Tibial artery (tissue), 4 donors: ENCODE measurements at regions not wholly inside any gene's neighbourhood (a gene's known extent, or its start where the extent isn't known, plus 50 kb on each side); places are given as distances from the start of the nearest gene placed in this dataset.
"Not testable (repeated sequence)": the region's sequence is repeated elsewhere in the genome, so short reads cannot be mapped to it uniquely, and the experiment has no call there.

Source experiments
- DNase-seq, 2 donors: peaks; one replicate each; pipeline ENCODE4 v3.0.0-alpha.2; 2019
- H3K27ac ChIP-seq, 2 donors: fragments of 200-600 bp; sonication (generic) in 1 of 2; 1 replicate in 1 of 2; 2 replicates in 1 of 2; pipeline ENCODE4 v1.5.1; 2018 to 2019; ENCODE audit warnings: mild to moderate bottlenecking in 1 of 2
- H3K27me3 ChIP-seq, 2 donors: fragments of 200-600 bp; sonication (generic) in 1 of 2; one replicate each; pipeline versions ENCODE4 v1.5.1 to v1.6.0; 2016 to 2019
- H3K36me3 ChIP-seq, 3 donors: fragments of 200-600 bp; sonication (generic) in 2 of 3; one replicate each; pipeline ENCODE4 v1.5.1; 2016 to 2019; ENCODE audit warnings: mild to moderate bottlenecking in 2 of 3
- H3K4me1 ChIP-seq, 4 donors: fragments of 200-600 bp; sonication (generic) in 2 of 4; 1 replicate in 3 of 4; 2 replicates in 1 of 4; pipeline ENCODE4 v1.5.1; 2016 to 2019
- H3K4me3 ChIP-seq, 2 donors: fragments of 200-600 bp; sonication (generic) in 1 of 2; 1 replicate in 1 of 2; 2 replicates in 1 of 2; pipeline ENCODE4 v1.5.1; 2018 to 2019; ENCODE audit warnings: mild to moderate bottlenecking in 2 of 2
- H3K9me3 ChIP-seq, 3 donors: fragments of 200-600 bp; sonication (generic) in 1 of 3; one replicate each; pipeline ENCODE4 v1.5.1; 2016 to 2019
- intact Hi-C: fragments of 100-400 bp; cut with DNase I; formaldehyde crosslinking; loops from one replicate; pipeline ENCODE4 v1.15.0; 2023; ENCODE audit warnings: low total_unique reads
- TF ChIP-seq, protein P1 (sequence below), 2 experiments: fragments of 200-600 bp in 1 of 2; fragments of 450-650 bp in 1 of 2; IDR thresholded peaks; one replicate each; pipeline ENCODE4 v1.5.1; 2017 to 2019; ENCODE audit warnings: antibody characterized with exemption in 2 of 2, mild to moderate bottlenecking in 1 of 2, moderate library complexity in 1 of 2

DNA sequence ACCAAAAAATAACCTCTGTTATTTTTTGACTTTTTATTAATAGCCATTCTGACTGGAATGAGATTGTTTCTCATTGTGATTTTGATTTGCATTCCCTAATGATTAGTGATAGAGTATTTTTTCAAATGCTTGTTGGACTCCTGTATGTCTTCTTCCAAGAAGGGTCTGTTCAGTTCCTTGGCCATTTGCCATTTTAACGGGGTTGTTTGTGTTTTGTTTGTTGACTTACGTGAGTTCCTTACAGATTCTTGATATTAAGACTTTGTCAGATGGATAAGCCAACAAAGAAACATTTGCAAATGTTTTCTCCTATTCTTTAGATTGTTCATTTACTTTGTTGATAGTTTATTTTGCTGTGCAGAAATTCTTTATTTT lies 651.6 kb upstream of the LRFN5 start:
- TF ChIP-seq, protein P1, sequence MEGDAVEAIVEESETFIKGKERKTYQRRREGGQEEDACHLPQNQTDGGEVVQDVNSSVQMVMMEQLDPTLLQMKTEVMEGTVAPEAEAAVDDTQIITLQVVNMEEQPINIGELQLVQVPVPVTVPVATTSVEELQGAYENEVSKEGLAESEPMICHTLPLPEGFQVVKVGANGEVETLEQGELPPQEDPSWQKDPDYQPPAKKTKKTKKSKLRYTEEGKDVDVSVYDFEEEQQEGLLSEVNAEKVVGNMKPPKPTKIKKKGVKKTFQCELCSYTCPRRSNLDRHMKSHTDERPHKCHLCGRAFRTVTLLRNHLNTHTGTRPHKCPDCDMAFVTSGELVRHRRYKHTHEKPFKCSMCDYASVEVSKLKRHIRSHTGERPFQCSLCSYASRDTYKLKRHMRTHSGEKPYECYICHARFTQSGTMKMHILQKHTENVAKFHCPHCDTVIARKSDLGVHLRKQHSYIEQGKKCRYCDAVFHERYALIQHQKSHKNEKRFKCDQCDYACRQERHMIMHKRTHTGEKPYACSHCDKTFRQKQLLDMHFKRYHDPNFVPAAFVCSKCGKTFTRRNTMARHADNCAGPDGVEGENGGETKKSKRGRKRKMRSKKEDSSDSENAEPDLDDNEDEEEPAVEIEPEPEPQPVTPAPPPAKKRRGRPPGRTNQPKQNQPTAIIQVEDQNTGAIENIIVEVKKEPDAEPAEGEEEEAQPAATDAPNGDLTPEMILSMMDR (IDR thresholded peaks at IDR 0.05), result no peak
- no peaks in the 10 kb centered on the region for H3K4me1 ChIP-seq
- H3K27ac ChIP-seq, result no peak overlapping the region
- H3K27me3 ChIP-seq, result no peaks in the 10 kb centered on the region
- no peak for DNase-seq
- H3K9me3 ChIP-seq, result no peaks in the 10 kb centered on the region
- intact Hi-C loops, result no loop called here
- no peaks in the 10 kb centered on the region for H3K36me3 ChIP-seq
- no peak overlapping the region for H3K4me3 ChIP-seq

DNA sequence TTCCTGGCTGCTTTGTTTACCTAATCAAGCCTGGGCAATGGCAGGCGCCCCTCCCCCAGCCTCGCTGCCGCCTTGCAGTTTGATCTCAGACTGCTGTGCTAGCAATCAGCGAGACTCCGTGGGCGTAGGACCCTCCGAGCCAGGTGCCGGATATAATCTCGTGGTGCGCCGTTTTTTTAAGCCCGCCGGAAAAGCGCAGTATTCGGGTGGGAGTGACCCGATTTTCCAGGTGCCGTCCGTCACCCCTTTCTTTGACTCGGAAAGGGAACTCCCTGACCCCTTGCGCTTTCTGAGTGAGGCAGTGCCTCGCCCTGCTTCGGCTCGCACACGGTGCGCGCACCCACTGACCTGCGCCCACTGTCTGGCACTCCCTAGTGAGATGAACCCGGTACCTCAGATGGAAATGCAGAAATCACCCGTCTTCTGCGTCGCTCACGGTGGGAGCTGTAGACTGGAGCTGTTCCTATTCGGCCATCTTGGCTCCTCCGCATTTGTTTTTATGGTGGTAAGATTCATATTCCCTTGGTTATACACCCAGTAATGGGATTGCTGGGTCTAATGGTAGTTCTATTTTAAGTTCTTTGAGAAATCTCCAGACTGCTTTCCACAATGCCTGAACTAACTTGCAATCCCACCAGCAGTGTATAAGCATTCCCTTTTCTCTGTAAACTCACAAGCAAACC lies 652.1 kb upstream of the LRFN5 start:
- DNase-seq, H3K36me3 ChIP-seq, intact Hi-C loops, H3K27me3 ChIP-seq, H3K4me1 ChIP-seq, H3K27ac ChIP-seq, H3K9me3 ChIP-seq, H3K4me3 ChIP-seq: not testable (repeated sequence)

DNA sequence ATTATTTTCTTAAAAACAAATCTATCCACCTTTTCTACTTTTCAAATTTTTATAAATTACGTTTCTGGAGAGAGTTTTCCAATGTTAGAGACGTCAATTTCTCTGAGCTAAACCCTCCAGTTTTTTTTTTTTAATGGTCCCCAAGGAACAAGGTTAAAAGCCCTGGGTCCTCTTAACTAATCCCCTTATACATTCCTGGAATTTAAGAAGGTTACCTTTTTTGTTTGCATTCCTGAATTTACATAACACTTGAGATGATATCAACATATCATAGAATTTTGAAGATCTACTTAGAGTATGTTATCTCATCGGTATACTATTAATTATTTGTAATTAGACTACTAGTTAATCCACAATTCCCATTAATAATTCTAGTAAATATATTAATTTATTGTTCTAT lies 662.2 kb upstream of the LRFN5 start:
- no peak overlapping the region for H3K4me3 ChIP-seq
- H3K4me1 ChIP-seq, result no peaks in the 10 kb centered on the region
- H3K9me3 ChIP-seq, result no peaks in the 10 kb centered on the region
- H3K27ac ChIP-seq, result no peak overlapping the region
- no peaks in the 10 kb centered on the region for H3K36me3 ChIP-seq
- intact Hi-C loops, result no loop called here
- TF ChIP-seq, protein P1 (IDR thresholded peaks at IDR 0.05), result no peak
- no peaks in the 10 kb centered on the region for H3K27me3 ChIP-seq
- no peak for DNase-seq

DNA sequence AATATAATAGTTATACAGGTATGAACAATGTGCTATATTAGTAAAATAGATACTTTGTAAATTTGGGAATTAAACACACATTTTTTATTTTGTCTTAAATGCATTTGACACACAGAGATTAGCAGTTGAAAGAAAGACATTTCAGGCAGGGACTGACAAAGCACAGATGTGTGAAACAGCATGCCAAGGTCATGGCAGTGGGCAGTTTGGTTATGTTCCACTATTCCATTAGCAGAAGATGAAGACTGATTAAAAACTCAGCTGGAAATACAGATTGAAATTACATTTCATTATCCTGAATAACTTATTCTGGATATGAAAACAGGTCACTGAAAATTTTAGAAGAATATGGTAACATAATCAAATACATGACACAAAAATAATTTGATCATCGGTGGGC lies 669.8 kb upstream of the LRFN5 start:
- intact Hi-C loops, result no loop called here
- Histone ChIP-seq H3K4me1 (no peaks in the 10 kb centered on the region), H3K36me3 (no peaks in the 10 kb centered on the region), H3K27ac (no peak overlapping the region), H3K4me3 (no peak overlapping the region), H3K27me3 (no peaks in the 10 kb centered on the region), H3K9me3 (no peaks in the 10 kb centered on the region)
- TF ChIP-seq, protein P1 (IDR thresholded peaks at IDR 0.05), result no peak
- DNase-seq, result no peak

DNA sequence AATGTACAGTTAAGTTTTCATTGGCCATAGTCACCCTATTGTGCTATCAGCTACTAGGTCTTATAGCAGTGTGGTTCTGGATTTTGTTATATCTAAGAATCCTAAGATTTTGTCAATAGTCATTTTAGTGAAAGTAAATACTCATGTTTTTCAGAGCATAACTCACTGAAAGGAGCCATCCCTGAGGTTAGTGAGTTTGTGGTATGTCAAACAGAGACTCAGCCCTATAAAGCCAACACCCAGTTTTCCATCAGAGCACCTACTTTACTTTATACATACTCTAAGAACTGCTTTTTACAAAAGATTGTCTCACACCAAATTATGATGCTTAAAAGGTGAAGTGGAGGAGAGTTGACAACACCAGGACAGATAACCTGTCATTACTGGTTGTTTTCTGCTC lies 686.3 kb upstream of the LRFN5 start:
- H3K4me1 ChIP-seq, result no peaks in the 10 kb centered on the region
- TF ChIP-seq, protein P1 (IDR thresholded peaks at IDR 0.05), result no peak
- H3K9me3 ChIP-seq, result no peaks in the 10 kb centered on the region
- H3K4me3 ChIP-seq, result no peak overlapping the region
- no peaks in the 10 kb centered on the region for H3K36me3 ChIP-seq
- intact Hi-C loops, result no loop called here
- H3K27me3 ChIP-seq, result no peaks in the 10 kb centered on the region
- no peak for DNase-seq
- H3K27ac ChIP-seq, result no peak overlapping the region

DNA sequence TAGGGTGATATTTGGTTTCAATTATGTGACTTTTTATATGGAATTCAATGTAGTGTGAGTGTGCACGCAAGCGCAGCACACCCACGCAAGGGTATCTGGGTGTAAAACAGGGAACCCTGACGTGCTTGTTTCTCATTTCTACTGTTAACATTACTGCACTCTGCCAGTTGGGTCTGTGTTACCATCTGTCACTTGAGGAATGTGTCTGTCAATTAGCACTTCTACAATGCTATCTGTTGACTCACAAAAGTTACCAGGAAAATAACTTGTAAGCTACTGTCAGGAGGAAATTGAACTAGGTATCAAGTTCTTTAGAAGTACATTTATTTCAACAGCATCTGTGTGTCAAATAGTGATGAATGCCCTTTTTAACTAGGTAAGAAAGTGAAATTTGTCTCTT lies 695.5 kb upstream of the LRFN5 start:
- no peak for DNase-seq
- Histone ChIP-seq H3K36me3 (no peaks in the 10 kb centered on the region), H3K27ac (no peak overlapping the region), H3K27me3 (no peaks in the 10 kb centered on the region), H3K9me3 (peaks cover 0 to 4% (median 0%) of the 10 kb centered on the region in 3 donors), H3K4me1 (no peaks in the 10 kb centered on the region), H3K4me3 (no peak overlapping the region)
- TF ChIP-seq, protein P1 (IDR thresholded peaks at IDR 0.05), result no peak
- intact Hi-C loops, result no loop called here
